GM21515 (cell line): ENCODE measurements at regions not wholly inside any gene's neighbourhood (a gene's known extent, or its start where the extent isn't known, plus 50 kb on each side); places are given as distances from the start of the nearest gene placed in this dataset.

Experiments
- ATAC-seq: cut with Tn5 transposase; IDR thresholded peaks from one replicate; pipeline ENCODE4 v1.9.1; 2021; ENCODE audit not compliant: unreplicated experiment

- no peak for ATAC-seq
These were observed 79.0 kb upstream of the ODAD2 start for GRCh38 chr10:28077889-28078288.

- no peak for ATAC-seq
These were observed 76.5 kb upstream of the ODAD2 start for GRCh38 chr10:28075424-28075823.

- ATAC-seq: no peak
These were observed 73.7 kb upstream of the ODAD2 start for GRCh38 chr10:28072573-28072972.

GRCh38 chr10:28060031-28060607 is 61.2 kb upstream of the ODAD2 start:
- no peak for ATAC-seq

- no peak for ATAC-seq
These were observed 59.9 kb upstream of the ODAD2 start for GRCh38 chr10:28058746-28059145.

- ATAC-seq: no peak
These were observed 55.5 kb upstream of the ODAD2 start for GRCh38 chr10:28054228-28054860.

GRCh38 chr10:28049286-28049685 is 50.4 kb upstream of the ODAD2 start:
- ATAC-seq: no peak
